ENCODE measurements at regions not wholly inside any gene's neighbourhood (a gene's known extent, or its start where the extent isn't known, plus 50 kb on each side); places are given as distances from the start of the nearest gene placed in this dataset.
"Not testable (repeated sequence)": the region's sequence is repeated elsewhere in the genome, so short reads cannot be mapped to it uniquely, and the experiment has no call there.

DNA sequence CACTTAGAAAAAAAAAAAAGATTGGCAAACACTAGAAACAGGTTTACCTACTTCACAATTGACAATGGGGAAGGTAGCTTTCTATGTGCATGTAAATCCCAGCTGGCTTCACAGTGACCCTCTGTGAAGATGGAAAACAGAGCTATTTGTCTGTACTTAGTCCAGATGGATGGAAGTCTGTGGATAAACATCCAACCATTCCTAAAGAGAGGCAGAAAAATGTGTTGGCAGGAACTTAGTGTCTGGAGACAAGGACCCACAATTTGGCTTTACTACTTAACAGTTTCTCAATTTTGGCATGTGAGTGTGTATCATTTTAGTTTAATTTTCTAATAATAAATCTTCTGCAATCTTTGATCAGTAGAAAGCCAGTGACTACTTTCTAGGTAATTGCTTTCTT lies 154.4 kb downstream of the RAD51AP2 start:
- Mint-ChIP-seq H3K36me3 (ENCODE audit: insufficient read depth, unreplicated experiment) (no peaks in the 10 kb centered on the region), H3K27ac (ENCODE audit: unreplicated experiment) (no peak overlapping the region), H3K4me3 (ENCODE audit: low read depth, unreplicated experiment) (no peak overlapping the region), H3K27me3 (ENCODE audit: unreplicated experiment) (no peaks in the 10 kb centered on the region), H3K9me3 (ENCODE audit: low read depth, unreplicated experiment) (peaks cover 8% of the 10 kb centered on the region), H3K4me1 (ENCODE audit: low read depth, unreplicated experiment) (no peaks in the 10 kb centered on the region)
- DNase-seq = no peak
- CTCF ChIA-PET = no interaction called here
- TF ChIP-seq, protein P1, sequence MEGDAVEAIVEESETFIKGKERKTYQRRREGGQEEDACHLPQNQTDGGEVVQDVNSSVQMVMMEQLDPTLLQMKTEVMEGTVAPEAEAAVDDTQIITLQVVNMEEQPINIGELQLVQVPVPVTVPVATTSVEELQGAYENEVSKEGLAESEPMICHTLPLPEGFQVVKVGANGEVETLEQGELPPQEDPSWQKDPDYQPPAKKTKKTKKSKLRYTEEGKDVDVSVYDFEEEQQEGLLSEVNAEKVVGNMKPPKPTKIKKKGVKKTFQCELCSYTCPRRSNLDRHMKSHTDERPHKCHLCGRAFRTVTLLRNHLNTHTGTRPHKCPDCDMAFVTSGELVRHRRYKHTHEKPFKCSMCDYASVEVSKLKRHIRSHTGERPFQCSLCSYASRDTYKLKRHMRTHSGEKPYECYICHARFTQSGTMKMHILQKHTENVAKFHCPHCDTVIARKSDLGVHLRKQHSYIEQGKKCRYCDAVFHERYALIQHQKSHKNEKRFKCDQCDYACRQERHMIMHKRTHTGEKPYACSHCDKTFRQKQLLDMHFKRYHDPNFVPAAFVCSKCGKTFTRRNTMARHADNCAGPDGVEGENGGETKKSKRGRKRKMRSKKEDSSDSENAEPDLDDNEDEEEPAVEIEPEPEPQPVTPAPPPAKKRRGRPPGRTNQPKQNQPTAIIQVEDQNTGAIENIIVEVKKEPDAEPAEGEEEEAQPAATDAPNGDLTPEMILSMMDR (IDR thresholded peaks at IDR 0.05; ENCODE audit: unreplicated experiment) = no peak
- intact Hi-C loops (cut with micrococcal nuclease; ENCODE audit: unreplicated experiment) = no loop called here
- no TSS peak for BruUV-seq (replicated peaks)

DNA sequence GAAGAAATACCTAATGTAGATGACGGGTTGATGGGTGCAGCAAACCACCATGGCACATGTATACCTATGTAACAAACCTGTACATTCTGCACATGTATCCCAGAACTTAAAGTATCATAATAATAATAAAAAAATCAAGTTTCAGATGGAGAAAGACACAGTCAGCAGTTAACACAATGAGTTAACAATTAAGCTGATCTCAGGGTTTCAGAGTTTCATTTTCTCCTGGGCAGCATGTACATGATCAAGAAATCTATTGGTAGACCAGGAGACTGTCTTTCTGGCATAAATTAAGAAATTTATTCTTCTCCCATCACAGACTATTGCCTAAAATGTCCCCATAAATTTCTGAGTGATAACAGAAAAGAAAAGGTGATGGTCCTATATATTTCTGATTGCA lies 155.3 kb downstream of the RAD51AP2 start:
- H3K9me3 Mint-ChIP-seq (ENCODE audit: low read depth, unreplicated experiment) = peaks cover 8% of the 10 kb centered on the region
- H3K36me3 Mint-ChIP-seq (ENCODE audit: insufficient read depth, unreplicated experiment) = no peaks in the 10 kb centered on the region
- intact Hi-C loops (cut with micrococcal nuclease; ENCODE audit: unreplicated experiment) = no loop called here
- H3K27ac Mint-ChIP-seq (ENCODE audit: unreplicated experiment) = no peak overlapping the region
- H3K4me3 Mint-ChIP-seq (ENCODE audit: low read depth, unreplicated experiment) = no peak overlapping the region
- H3K27me3 Mint-ChIP-seq (ENCODE audit: unreplicated experiment) = no peaks in the 10 kb centered on the region
- no peak for DNase-seq
- CTCF ChIA-PET = no interaction called here
- BruUV-seq (replicated peaks) = no TSS peak
- TF ChIP-seq, protein P1 (IDR thresholded peaks at IDR 0.05; ENCODE audit: unreplicated experiment) = no peak
- no peaks in the 10 kb centered on the region for H3K4me1 Mint-ChIP-seq (ENCODE audit: low read depth, unreplicated experiment)

DNA sequence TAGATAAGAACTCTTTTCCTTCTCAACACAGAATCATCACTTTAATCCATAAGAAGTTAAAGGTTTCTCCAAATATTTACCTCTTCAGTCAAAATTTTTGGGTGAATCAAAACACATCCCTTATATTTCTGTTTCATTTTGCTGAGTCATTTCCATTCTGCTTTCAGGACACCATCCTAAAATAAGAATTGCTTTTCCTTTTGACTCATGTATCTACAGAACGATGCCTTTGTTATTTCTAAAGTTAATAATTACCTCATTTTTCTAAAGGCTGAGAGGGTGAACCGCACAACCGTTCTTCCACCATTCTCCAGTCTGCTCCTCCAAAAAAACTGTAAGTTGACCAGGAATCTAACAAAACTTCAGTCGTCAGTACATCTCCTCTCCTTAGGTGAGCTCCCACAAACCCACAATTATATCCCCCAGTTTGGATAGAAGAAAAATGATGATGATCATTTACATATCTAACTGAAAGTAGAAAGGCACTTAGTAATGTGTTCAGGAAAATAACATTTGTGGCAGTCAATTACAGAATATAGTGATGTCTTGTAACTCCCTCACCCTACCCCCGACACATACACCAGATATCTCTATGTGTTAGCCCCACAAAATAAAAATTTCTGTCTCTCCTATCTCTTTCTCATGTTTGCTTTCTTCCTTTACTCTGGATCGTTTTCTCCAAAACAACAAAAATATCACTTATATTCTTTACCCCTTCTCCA lies 162.5 kb downstream of the RAD51AP2 start:
- TF ChIP-seq, protein P1 (IDR thresholded peaks at IDR 0.05; ENCODE audit: unreplicated experiment) = no peak
- BruUV-seq (replicated peaks) = no TSS peak
- Mint-ChIP-seq H3K36me3 (ENCODE audit: insufficient read depth, unreplicated experiment) (no peaks in the 10 kb centered on the region), H3K4me3 (ENCODE audit: low read depth, unreplicated experiment) (no peak overlapping the region), H3K9me3 (ENCODE audit: low read depth, unreplicated experiment) (peaks cover 2% of the 10 kb centered on the region), H3K27me3 (ENCODE audit: unreplicated experiment) (no peaks in the 10 kb centered on the region), H3K27ac (ENCODE audit: unreplicated experiment) (no peak overlapping the region), H3K4me1 (ENCODE audit: low read depth, unreplicated experiment) (no peaks in the 10 kb centered on the region)
- DNase-seq = no peak
- CTCF ChIA-PET = no interaction called here
- intact Hi-C loops (cut with micrococcal nuclease; ENCODE audit: unreplicated experiment) = no loop called here

DNA sequence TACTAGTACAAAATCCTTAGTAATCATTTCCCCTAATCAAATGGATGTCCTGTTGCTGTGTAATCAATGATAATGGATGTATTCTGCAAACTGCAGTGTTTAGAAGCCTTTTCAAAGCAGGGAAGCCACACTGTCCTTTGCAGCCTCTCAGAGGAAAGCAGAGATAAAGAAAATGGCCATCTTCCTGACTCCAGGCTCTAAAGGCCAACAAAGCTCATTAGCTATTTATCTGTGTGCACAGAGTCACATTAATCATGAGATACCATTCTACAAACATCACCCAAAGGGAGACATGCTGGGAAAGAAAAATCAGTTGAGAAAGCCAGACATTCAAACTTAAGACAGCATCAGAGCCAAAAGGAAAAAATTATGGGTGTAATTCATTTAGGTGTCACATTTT lies 165.0 kb downstream of the RAD51AP2 start:
- CTCF ChIA-PET = no interaction called here
- H3K27ac Mint-ChIP-seq (ENCODE audit: unreplicated experiment) = no peak overlapping the region
- TF ChIP-seq, protein P1 (IDR thresholded peaks at IDR 0.05; ENCODE audit: unreplicated experiment) = no peak
- no peaks in the 10 kb centered on the region for H3K27me3 Mint-ChIP-seq (ENCODE audit: unreplicated experiment)
- no peak for DNase-seq
- no peaks in the 10 kb centered on the region for H3K9me3 Mint-ChIP-seq (ENCODE audit: low read depth, unreplicated experiment)
- intact Hi-C loops (cut with micrococcal nuclease; ENCODE audit: unreplicated experiment) = no loop called here
- H3K4me3 Mint-ChIP-seq (ENCODE audit: low read depth, unreplicated experiment) = no peak overlapping the region
- no peaks in the 10 kb centered on the region for H3K4me1 Mint-ChIP-seq (ENCODE audit: low read depth, unreplicated experiment)
- BruUV-seq (replicated peaks) = no TSS peak
- no peaks in the 10 kb centered on the region for H3K36me3 Mint-ChIP-seq (ENCODE audit: insufficient read depth, unreplicated experiment)

DNA sequence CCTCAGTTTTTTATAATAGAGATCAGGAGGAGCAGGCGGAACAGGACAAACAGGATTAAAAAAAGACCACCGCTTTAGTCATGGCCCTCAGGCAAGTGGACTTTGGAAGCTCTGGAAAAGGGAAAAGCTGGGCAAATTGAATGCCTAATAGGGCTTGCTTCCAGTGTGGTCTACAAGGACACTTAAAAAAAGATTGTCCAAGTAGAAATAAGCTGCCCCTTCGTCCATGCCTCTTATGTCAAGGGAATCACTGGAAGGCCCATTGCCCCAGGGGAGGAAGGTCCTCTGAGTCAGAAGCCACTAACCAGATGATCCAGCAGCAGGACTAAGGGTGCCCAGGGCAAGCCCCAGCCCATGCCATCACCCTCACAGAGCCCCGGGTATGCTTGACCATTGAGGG lies 175.5 kb downstream of the RAD51AP2 start:
- H3K36me3 Mint-ChIP-seq (ENCODE audit: insufficient read depth, unreplicated experiment); CTCF ChIA-PET; H3K9me3 Mint-ChIP-seq (ENCODE audit: low read depth, unreplicated experiment); H3K4me1 Mint-ChIP-seq (ENCODE audit: low read depth, unreplicated experiment); H3K27me3 Mint-ChIP-seq (ENCODE audit: unreplicated experiment); DNase-seq; H3K27ac Mint-ChIP-seq (ENCODE audit: unreplicated experiment); intact Hi-C loops (cut with micrococcal nuclease; ENCODE audit: unreplicated experiment); BruUV-seq (replicated peaks); H3K4me3 Mint-ChIP-seq (ENCODE audit: low read depth, unreplicated experiment): not testable (repeated sequence)
